Activated gamma-delta T cell (primary cell): ENCODE measurements at regions not wholly inside any gene's neighbourhood (a gene's known extent, or its start where the extent isn't known, plus 50 kb on each side); places are given as distances from the start of the nearest gene placed in this dataset.
"Not testable (repeated sequence)": the region's sequence is repeated elsewhere in the genome, so short reads cannot be mapped to it uniquely, and the experiment has no call there.

Experiments
- DNase-seq: peaks from one replicate; lab custom pipeline; 2025; lab: John Stamatoyannopoulos, UW

GRCh38 chr21:16218682-16219343, 489.0 kb downstream of the USP25 start:
- no peak for DNase-seq

GRCh38 chr21:16224756-16225155, 495.0 kb downstream of the USP25 start:
- not testable (repeated sequence) for DNase-seq

- DNase-seq, result no peak
These were observed 510.0 kb downstream of the USP25 start for GRCh38 chr21:16239659-16240265.

- DNase-seq, result no peak
These were observed 511.2 kb downstream of the USP25 start for GRCh38 chr21:16241016-16241415.

- DNase-seq, result no peak
These were observed 511.7 kb downstream of the USP25 start for GRCh38 chr21:16241479-16241963.

GRCh38 chr21:16243396-16243795, 513.6 kb downstream of the USP25 start:
- no peak for DNase-seq

GRCh38 chr21:16248705-16249104, 518.9 kb downstream of the USP25 start:
- DNase-seq, result no peak

GRCh38 chr21:16250273-16250672, 520.5 kb downstream of the USP25 start:
- no peak for DNase-seq

- DNase-seq, result no peak
These were observed 529.2 kb downstream of the USP25 start for GRCh38 chr21:16258844-16259611.

- no peak for DNase-seq
These were observed 532.3 kb downstream of the USP25 start for GRCh38 chr21:16262091-16262490.

GRCh38 chr21:16264319-16264718, 534.5 kb downstream of the USP25 start:
- DNase-seq, result no peak

GRCh38 chr21:16269476-16269875, 539.7 kb downstream of the USP25 start:
- DNase-seq, result no peak

- DNase-seq, result no peak
These were observed 550.2 kb downstream of the USP25 start for GRCh38 chr21:16279731-16280581.

GRCh38 chr21:16280686-16281091, 550.9 kb downstream of the USP25 start:
- no peak for DNase-seq

- no peak for DNase-seq
These were observed 553.7 kb downstream of the USP25 start for GRCh38 chr21:16283516-16283915.

GRCh38 chr21:16285605-16286126, 555.9 kb downstream of the USP25 start:
- DNase-seq, result no peak

- DNase-seq, result no peak
These were observed 557.3 kb downstream of the USP25 start for GRCh38 chr21:16287046-16287445.

- no peak for DNase-seq
These were observed 561.5 kb downstream of the USP25 start for GRCh38 chr21:16291296-16291695.

- DNase-seq, result no peak
These were observed 564.3 kb downstream of the USP25 start for GRCh38 chr21:16294128-16294527.

- no peak for DNase-seq
These were observed 573.1 kb downstream of the USP25 start for GRCh38 chr21:16302851-16303282.
